SK-N-SH (cell line): ENCODE measurements at regions not wholly inside any gene's neighbourhood (a gene's known extent, or its start where the extent isn't known, plus 50 kb on each side); places are given as distances from the start of the nearest gene placed in this dataset.

Experiments
- CTCF ChIA-PET: fragments of 300-600, 350-600 bp; formaldehyde crosslinking; extraction: SDS; loops from one replicate; lab custom pipeline; 2021; lab: Yijun Ruan, JAX
- POLR2A ChIA-PET: fragments of 350-600 bp; sonication (Branson Sonifier 250); formaldehyde crosslinking; extraction: SDS; loops from one replicate; lab custom pipeline; 2020; ENCODE audit warnings: antibody characterized with exemption, inconsistent platforms; lab: Yijun Ruan, JAX
- DNase-seq: peaks from one replicate; pipeline ENCODE4 v3.0.0; 2012
- H2AFZ ChIP-seq: fragments of 200-600 bp; sonication (generic); 2 replicates; pipeline ENCODE4 v1.8.1; 2016; ENCODE audit warnings: antibody characterized with exemption, mild to moderate bottlenecking, low read depth
- H3F3A ChIP-seq: fragments of 200-600 bp; sonication (generic); replicated peaks from 2 replicates; pipeline ENCODE3; 2016; ENCODE audit warnings: antibody characterized with exemption, mild to moderate bottlenecking; ENCODE audit not compliant: insufficient read depth
- H3K27ac ChIP-seq, 2 experiments: fragments of 200-500 bp in 1 of 2; fragments of 200-600 bp in 1 of 2; sonication (Bioruptor generic) in 1 of 2; sonication (generic), shearing (Covaris generic) in 1 of 2; 2 replicates each; pipeline versions ENCODE4 v1.5.1 to v1.6.1; 2014 to 2016; ENCODE audit warnings: low read depth in 2 of 2, inconsistent platforms in 1 of 2, low read length in 1 of 2, mild to moderate bottlenecking in 1 of 2, mixed read lengths in 1 of 2
- H3K27me3 ChIP-seq: fragments of 200-600 bp; sonication (generic), shearing (Covaris generic); 2 replicates; pipeline ENCODE4 v1.6.1; 2016; ENCODE audit warnings: mixed run types; ENCODE audit not compliant: insufficient read depth
- H3K36me3 ChIP-seq, 2 experiments: fragments of 200-500 bp in 1 of 2; fragments of 200-600 bp in 1 of 2; sonication (Bioruptor generic) in 1 of 2; sonication (generic) in 1 of 2; replicated peaks in 1 of 2; 2 replicates each; pipeline versions ENCODE3 to v1.5.1; 2014 to 2016; ENCODE audit warnings: low read length in 1 of 2, mild to moderate bottlenecking in 1 of 2; ENCODE audit not compliant: insufficient read depth in 2 of 2, control insufficient read depth in 1 of 2
- H3K4me1 ChIP-seq, 2 experiments: fragments of 200-500 bp in 1 of 2; fragments of 200-600 bp in 1 of 2; sonication (Bioruptor generic) in 1 of 2; sonication (generic), shearing (Covaris generic) in 1 of 2; 2 replicates each; pipeline versions ENCODE4 v1.5.1 to v1.6.1; 2014 to 2016; ENCODE audit warnings: low read depth in 1 of 2, low read length in 1 of 2, mixed run types in 1 of 2; ENCODE audit not compliant: insufficient read depth in 2 of 2, control insufficient read depth in 1 of 2
- H3K4me2 ChIP-seq: fragments of 200-600 bp; sonication (generic), shearing (Covaris generic); 2 replicates; pipeline ENCODE4 v1.6.1; 2017; ENCODE audit warnings: mixed run types
- H3K4me3 ChIP-seq, 2 experiments: fragments of 200-500 bp in 1 of 2; fragments of 200-600 bp in 1 of 2; sonication (Bioruptor generic) in 1 of 2; sonication (generic), shearing (Covaris generic) in 1 of 2; 2 replicates each; pipeline versions ENCODE4 v1.5.1 to v1.8.1; 2014 to 2016; ENCODE audit warnings: low read depth in 2 of 2, inconsistent platforms in 1 of 2, low read length in 1 of 2, mild to moderate bottlenecking in 1 of 2, mixed read lengths in 1 of 2, moderate library complexity in 1 of 2
- H3K79me2 ChIP-seq: fragments of 200-600 bp; sonication (generic); 2 replicates; pipeline ENCODE4 v1.8.1; 2017; ENCODE audit warnings: mild to moderate bottlenecking; ENCODE audit not compliant: insufficient read depth
- H3K9ac ChIP-seq: fragments of 200-600 bp; sonication (generic); 2 replicates; pipeline ENCODE4 v1.6.1; 2017; ENCODE audit warnings: mixed run types
- H3K9me2 ChIP-seq: fragments of 200-600 bp; sonication (generic); 2 replicates; pipeline ENCODE4 v1.6.1; 2017; ENCODE audit warnings: mixed run types
- H3K9me3 ChIP-seq: fragments of 200-600 bp; sonication (generic); 2 replicates; pipeline ENCODE4 v1.6.1; 2017; ENCODE audit warnings: mixed run types, mild to moderate bottlenecking, moderate library complexity
- H4K20me1 ChIP-seq: fragments of 200-600 bp; sonication (generic); 2 replicates; pipeline ENCODE4 v1.6.1; 2017; ENCODE audit warnings: mild to moderate bottlenecking, mixed run types; ENCODE audit not compliant: insufficient read depth
- CHD2 ChIP-seq: fragments of 150-350 bp; IDR thresholded peaks from 2 replicates; pipeline ENCODE4 v1.6.1; 2018; ENCODE audit warnings: low read length; ENCODE audit not compliant: partially characterized antibody
- CTCF ChIP-seq: fragments of 200-600 bp; sonication (generic); IDR thresholded peaks from 2 replicates; pipeline ENCODE4 v1.6.1; 2017; ENCODE audit warnings: antibody characterized with exemption, mild to moderate bottlenecking, moderate library complexity
- ELF1 ChIP-seq: IDR thresholded peaks from 2 replicates; pipeline ENCODE4 v1.4.0; 2012
- FOXJ3 ChIP-seq: sonication (generic); formaldehyde crosslinking; IDR thresholded peaks from 2 replicates; pipeline ENCODE4 v1.5.1; 2020; ENCODE audit warnings: mild to moderate bottlenecking, missing genetic modification reagents
- GABPA ChIP-seq: IDR thresholded peaks from 2 replicates; pipeline ENCODE4 v1.4.0; 2012; ENCODE audit warnings: low read depth, mild to moderate bottlenecking
- JUND ChIP-seq: IDR thresholded peaks from 2 replicates; pipeline ENCODE4 v1.4.0; 2012
- NRF1 ChIP-seq: IDR thresholded peaks from 2 replicates; pipeline ENCODE4 v1.6.1; 2012; ENCODE audit warnings: low read depth, mild to moderate bottlenecking, low read length
- POLR2AphosphoS5 ChIP-seq: IDR thresholded peaks from 2 replicates; pipeline ENCODE4 v1.6.1; 2012; ENCODE audit warnings: low read depth, low read length
- RCOR1 ChIP-seq: fragments of 150-350 bp; IDR thresholded peaks from 2 replicates; pipeline ENCODE4 v1.6.1; 2017; ENCODE audit warnings: antibody characterized with exemption, low read length
- RXRA ChIP-seq: IDR thresholded peaks from 2 replicates; pipeline ENCODE4 v1.4.0; 2012; ENCODE audit warnings: low read depth, mild to moderate bottlenecking, borderline replicate concordance
- SIN3A ChIP-seq: IDR thresholded peaks from 2 replicates; pipeline ENCODE4 v1.6.1; 2012; ENCODE audit warnings: low read depth, mild to moderate bottlenecking, low read length, moderate library complexity, borderline replicate concordance
- TAF1 ChIP-seq: IDR thresholded peaks from 2 replicates; pipeline ENCODE4 v1.6.1; 2012; ENCODE audit warnings: low read depth, mild to moderate bottlenecking, low read length, moderate library complexity, borderline replicate concordance
- TCF12 ChIP-seq: IDR thresholded peaks from 2 replicates; pipeline ENCODE4 v1.4.0; 2012
- TEAD4 ChIP-seq: IDR thresholded peaks from 2 replicates; pipeline ENCODE4 v1.4.0; 2012; ENCODE audit warnings: mild to moderate bottlenecking, borderline replicate concordance; ENCODE audit not compliant: insufficient read depth
- YY1 ChIP-seq: IDR thresholded peaks from 2 replicates; pipeline ENCODE4 v1.4.0; 2012; ENCODE audit warnings: low read depth, mild to moderate bottlenecking
- WGBS: methylation state at CpG from one replicate; pipeline ENCODE4 v1.1.6; 2017; ENCODE audit warnings: low lambda C conversion rate; 5-methylcytosine and 5-hydroxymethylcytosine counted together
- TF ChIP-seq, protein P1 (sequence below): IDR thresholded peaks from 2 replicates; pipeline ENCODE4; 2012
- TF ChIP-seq, protein P2 (sequence below): IDR thresholded peaks from 2 replicates; pipeline ENCODE4 v1.6.1; 2012; ENCODE audit warnings: mild to moderate bottlenecking, low read depth, low read length, moderate library complexity
- TF ChIP-seq, protein P3 (sequence below): IDR thresholded peaks from 2 replicates; pipeline ENCODE4 v1.4.0; 2012; ENCODE audit warnings: low read depth, borderline replicate concordance
- TF ChIP-seq, protein P4 (sequence below): fragments of 150-350 bp; IDR thresholded peaks from 2 replicates; pipeline ENCODE4 v1.6.1; 2017; ENCODE audit warnings: antibody characterized with exemption, low read length, low read depth, borderline replicate concordance

DNA sequence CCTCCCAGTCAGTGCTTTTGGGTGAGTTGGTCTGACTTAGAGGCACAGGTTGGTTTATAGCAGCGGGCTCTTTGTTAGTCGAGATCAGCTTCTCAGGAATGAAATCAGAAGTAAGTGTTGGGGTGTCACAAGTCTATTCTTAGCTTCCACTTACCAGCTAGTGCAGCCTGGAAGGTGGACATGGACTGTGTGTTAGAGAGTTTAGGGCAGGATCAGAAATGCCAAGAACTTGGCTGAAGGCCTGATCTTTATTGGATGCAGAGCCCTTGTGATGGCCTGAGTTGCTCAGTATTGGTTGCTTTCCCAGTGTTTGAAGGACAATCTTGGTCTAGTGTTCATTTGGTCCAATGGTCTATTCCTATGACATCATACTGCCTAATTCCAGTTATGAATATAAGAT lies 377.0 kb upstream of the USP24 start:
- H3K4me3 ChIP-seq: no peak overlapping the region
- no peaks in the 10 kb centered on the region for H3K27me3 ChIP-seq
- no peaks in the 10 kb centered on the region for H3K79me2 ChIP-seq
- no peak overlapping the region for H3K9ac ChIP-seq
- 100% methylated on average over 2 of the region's 2 CpGs for WGBS
- TF ChIP-seq CTCF: no peak
- TF ChIP-seq, protein P1, sequence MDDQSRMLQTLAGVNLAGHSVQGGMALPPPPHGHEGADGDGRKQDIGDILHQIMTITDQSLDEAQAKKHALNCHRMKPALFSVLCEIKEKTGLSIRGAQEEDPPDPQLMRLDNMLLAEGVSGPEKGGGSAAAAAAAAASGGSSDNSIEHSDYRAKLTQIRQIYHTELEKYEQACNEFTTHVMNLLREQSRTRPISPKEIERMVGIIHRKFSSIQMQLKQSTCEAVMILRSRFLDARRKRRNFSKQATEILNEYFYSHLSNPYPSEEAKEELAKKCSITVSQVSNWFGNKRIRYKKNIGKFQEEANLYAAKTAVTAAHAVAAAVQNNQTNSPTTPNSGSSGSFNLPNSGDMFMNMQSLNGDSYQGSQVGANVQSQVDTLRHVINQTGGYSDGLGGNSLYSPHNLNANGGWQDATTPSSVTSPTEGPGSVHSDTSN: no peak
- TF ChIP-seq ELF1: no peak
- no peak for TF ChIP-seq TEAD4
- TF ChIP-seq GABPA: no peak
- no peak for TF ChIP-seq POLR2AphosphoS5
- no peak for TF ChIP-seq RCOR1
- no peak for TF ChIP-seq JUND
- no peak for TF ChIP-seq RXRA
- TF ChIP-seq, protein P2, sequence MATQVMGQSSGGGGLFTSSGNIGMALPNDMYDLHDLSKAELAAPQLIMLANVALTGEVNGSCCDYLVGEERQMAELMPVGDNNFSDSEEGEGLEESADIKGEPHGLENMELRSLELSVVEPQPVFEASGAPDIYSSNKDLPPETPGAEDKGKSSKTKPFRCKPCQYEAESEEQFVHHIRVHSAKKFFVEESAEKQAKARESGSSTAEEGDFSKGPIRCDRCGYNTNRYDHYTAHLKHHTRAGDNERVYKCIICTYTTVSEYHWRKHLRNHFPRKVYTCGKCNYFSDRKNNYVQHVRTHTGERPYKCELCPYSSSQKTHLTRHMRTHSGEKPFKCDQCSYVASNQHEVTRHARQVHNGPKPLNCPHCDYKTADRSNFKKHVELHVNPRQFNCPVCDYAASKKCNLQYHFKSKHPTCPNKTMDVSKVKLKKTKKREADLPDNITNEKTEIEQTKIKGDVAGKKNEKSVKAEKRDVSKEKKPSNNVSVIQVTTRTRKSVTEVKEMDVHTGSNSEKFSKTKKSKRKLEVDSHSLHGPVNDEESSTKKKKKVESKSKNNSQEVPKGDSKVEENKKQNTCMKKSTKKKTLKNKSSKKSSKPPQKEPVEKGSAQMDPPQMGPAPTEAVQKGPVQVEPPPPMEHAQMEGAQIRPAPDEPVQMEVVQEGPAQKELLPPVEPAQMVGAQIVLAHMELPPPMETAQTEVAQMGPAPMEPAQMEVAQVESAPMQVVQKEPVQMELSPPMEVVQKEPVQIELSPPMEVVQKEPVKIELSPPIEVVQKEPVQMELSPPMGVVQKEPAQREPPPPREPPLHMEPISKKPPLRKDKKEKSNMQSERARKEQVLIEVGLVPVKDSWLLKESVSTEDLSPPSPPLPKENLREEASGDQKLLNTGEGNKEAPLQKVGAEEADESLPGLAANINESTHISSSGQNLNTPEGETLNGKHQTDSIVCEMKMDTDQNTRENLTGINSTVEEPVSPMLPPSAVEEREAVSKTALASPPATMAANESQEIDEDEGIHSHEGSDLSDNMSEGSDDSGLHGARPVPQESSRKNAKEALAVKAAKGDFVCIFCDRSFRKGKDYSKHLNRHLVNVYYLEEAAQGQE: no peak
- no peak for TF ChIP-seq YY1
- no peak for TF ChIP-seq TCF12
- no peak for TF ChIP-seq SIN3A
- TF ChIP-seq FOXJ3 (CRISPR knock-in tag): no peak
- TF ChIP-seq, protein P3, sequence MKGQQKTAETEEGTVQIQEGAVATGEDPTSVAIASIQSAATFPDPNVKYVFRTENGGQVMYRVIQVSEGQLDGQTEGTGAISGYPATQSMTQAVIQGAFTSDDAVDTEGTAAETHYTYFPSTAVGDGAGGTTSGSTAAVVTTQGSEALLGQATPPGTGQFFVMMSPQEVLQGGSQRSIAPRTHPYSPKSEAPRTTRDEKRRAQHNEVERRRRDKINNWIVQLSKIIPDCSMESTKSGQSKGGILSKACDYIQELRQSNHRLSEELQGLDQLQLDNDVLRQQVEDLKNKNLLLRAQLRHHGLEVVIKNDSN: no peak
- TF ChIP-seq CHD2: no peak
- no peak for TF ChIP-seq TAF1
- TF ChIP-seq, protein P4, sequence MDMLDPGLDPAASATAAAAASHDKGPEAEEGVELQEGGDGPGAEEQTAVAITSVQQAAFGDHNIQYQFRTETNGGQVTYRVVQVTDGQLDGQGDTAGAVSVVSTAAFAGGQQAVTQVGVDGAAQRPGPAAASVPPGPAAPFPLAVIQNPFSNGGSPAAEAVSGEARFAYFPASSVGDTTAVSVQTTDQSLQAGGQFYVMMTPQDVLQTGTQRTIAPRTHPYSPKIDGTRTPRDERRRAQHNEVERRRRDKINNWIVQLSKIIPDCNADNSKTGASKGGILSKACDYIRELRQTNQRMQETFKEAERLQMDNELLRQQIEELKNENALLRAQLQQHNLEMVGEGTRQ: no peak
- TF ChIP-seq NRF1: no peak
- no peak overlapping the region for H3K4me2 ChIP-seq
- ChIA-PET POLR2A (no interaction called here), CTCF (interaction anchor here (1.3 to 1.6 kb wide), 3 partner anchors 7 to 217 kb away, joined by 4 to 5 read pairs (median 4); no protein-coding TSS in a partner anchor)
- no peak overlapping the region for H2AFZ ChIP-seq
- H3K4me1 ChIP-seq: no peaks in the 10 kb centered on the region
- H3K9me3 ChIP-seq: no peaks in the 10 kb centered on the region; the same call in 1 of the 2 replicates
- no peak overlapping the region for H3K27ac ChIP-seq
- H4K20me1 ChIP-seq: no peaks in the 10 kb centered on the region
- no peaks in the 10 kb centered on the region for H3K9me2 ChIP-seq
- no peaks in the 10 kb centered on the region for H3K36me3 ChIP-seq
- DNase-seq: no peak
- no peaks in the 10 kb centered on the region for H3F3A ChIP-seq
